ENCODE measurements at regions not wholly inside any gene's neighbourhood (a gene's known extent, or its start where the extent isn't known, plus 50 kb on each side); places are given as distances from the start of the nearest gene placed in this dataset.

GRCh38 chr10:123560301-123561140 is 105.6 kb upstream of the GPR26 start:
- ChIA-PET CTCF (interaction anchor here (1.0 kb wide), 1 partner anchor 427 kb away, joined by 3 read pairs; no protein-coding TSS in a partner anchor), POLR2A (no interaction called here)

GRCh38 chr10:123561141-123561440 is 105.1 kb upstream of the GPR26 start:
- ChIA-PET POLR2A (no interaction called here), CTCF (no interaction called here)

- CTCF ChIA-PET: interaction anchor here (1.5 kb wide), 1 partner anchor 429 kb away, joined by 4 read pairs; no protein-coding TSS in a partner anchor
- POLR2A ChIA-PET: no interaction called here
Observed at GRCh38 chr10:123562387-123562786, 103.8 kb upstream of the GPR26 start.

DNA sequence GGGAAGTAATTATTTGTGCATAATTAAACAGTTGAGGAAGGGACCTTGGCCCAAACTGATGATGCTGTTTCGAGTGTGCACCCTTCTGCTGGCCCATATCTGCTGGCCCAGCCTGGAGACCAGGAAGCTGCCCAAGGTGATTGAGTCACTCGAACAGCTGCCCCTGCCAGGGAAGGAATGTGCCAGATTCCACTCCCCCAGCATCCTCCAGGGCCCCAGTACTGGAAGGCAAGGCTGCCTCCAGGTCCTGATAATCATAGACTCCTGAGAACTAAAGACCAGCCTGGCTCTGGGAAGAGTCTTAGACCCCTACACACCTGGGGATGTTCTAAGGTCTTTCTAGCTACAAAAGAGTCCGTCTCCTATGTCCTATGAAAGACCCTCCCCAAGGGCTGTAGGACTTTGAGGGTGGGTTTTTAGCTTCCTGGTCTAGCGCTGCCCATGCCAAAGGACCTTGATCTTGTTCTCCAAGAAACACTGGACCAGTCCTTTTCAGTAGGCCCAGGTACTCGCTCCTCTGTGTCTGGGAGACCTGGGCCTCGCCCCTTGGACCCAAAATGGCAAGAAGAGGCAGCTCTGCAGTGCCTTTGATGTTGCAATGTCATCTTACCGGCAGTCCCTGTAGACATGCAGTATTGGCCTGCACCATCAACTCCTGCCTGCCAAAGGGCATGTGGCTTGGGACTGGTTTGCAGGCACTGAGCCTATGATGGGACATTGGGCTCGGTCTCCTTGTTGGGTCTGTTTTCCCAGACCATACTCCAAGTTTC is 103.2 kb upstream of the GPR26 start:
- CTCF ChIA-PET: interaction anchor here (1.5 kb wide), 1 partner anchor 429 kb away, joined by 4 read pairs; no protein-coding TSS in a partner anchor
- POLR2A ChIA-PET: no interaction called here

DNA sequence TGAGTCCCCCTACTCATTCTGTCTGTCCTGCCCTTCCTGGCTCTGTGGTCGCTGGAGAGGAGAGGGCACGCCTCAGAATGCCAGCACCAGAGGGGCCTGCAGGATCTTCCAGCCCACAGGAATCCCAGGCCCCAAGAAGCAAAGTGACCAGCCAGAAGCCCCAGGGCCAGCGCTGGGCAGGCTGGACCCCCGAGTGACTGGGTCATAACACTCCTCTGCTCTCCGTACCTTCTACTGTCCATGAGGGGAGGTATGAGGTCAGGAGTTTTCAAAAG is 102.6 kb upstream of the GPR26 start:
- ChIA-PET POLR2A (no interaction called here), CTCF (interaction anchor here (1.5 kb wide), 1 partner anchor 430 kb away, joined by 4 read pairs; no protein-coding TSS in a partner anchor)

DNA sequence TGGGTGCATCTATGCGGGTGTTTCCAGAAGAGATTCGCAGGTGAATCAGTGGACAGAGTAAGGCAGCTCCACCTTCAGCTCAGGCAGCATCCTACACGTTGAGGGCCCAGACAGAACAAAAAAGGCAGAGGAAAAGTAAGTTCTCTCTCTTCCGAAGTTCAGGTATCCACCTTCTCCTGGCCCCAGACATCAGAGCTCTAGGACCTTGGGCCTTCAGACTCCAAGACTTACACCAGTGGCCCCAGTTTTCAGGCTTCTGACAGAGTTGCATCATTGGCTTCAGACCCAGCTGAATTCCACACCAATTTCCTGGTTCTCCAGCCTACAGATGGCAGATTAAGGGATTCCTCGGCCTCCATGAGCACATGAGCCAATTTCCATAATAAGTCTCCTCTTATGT is 102.2 kb upstream of the GPR26 start:
- CTCF ChIA-PET: no interaction called here
- POLR2A ChIA-PET: no interaction called here

DNA sequence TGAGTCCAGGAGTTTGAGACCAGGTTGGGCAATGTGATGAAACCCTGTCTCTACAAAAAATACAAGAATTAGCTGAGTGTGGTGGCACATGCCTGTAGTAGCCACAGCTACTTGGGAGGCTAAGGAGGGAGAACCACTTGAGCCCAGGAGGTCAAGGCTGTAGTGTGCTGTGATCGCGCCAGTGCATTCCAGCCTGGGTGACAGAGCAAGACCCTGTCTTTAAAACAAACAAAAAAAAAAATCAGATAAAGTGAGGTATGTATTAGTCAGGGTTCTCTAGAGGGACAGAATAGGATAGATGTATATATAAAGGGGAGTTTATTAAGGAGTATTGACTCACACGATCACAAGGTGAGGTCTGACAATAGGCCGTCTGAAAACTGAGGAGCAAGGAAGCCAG is 101.5 kb upstream of the GPR26 start:
- ChIA-PET POLR2A (no interaction called here), CTCF (no interaction called here)

GRCh38 chr10:123565691-123566660 is 100.2 kb upstream of the GPR26 start:
- CTCF ChIA-PET: no interaction called here
- POLR2A ChIA-PET: no interaction called here

DNA sequence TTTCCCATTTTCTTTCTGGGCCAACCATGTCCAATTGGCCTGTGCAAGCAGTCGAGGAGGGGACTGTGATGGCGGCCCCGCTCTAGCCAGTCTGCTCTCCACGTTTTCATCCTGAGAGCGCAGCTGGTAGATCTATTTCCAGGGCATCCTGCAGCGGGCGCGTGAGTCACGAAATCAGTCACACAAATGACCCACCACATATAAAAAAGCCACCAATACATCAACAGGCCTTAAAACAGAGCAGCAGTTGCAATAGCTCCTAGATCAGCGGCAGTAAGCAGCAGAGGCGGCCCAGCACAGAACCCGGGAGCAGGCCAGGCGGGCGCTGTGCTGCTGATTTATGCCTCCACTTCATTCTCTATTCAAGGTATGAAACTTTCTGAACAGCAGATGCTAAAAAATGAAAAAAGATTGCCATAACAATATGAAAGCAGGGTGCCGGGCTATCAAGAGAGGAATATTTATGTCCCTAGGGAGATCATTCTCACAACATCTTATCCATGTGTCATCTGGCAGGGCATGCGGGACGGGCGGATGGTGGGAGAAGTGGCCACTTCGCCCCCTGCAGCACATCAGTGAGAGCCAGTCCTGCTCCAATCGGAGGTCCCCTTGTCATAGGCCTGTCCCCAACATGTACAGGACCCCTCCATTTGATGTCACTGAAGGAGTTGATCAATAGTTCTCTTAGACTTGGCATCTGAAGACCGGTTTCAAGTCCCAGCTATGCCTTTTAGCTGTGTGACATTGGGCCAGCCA is 98.0 kb upstream of the GPR26 start:
- ChIA-PET CTCF (no interaction called here), POLR2A (no interaction called here)

- ChIA-PET POLR2A (no interaction called here), CTCF (no interaction called here)
Observed at GRCh38 chr10:123568751-123569150, 97.4 kb upstream of the GPR26 start.

- ChIA-PET CTCF (no interaction called here), POLR2A (no interaction called here)
Observed at GRCh38 chr10:123569436-123570035, 96.6 kb upstream of the GPR26 start.

- CTCF ChIA-PET: no interaction called here
- POLR2A ChIA-PET: no interaction called here
Observed at GRCh38 chr10:123570051-123570897, 95.9 kb upstream of the GPR26 start.

- POLR2A ChIA-PET: no interaction called here
- CTCF ChIA-PET: no interaction called here
Observed at GRCh38 chr10:123570898-123571515, 95.1 kb upstream of the GPR26 start.

DNA sequence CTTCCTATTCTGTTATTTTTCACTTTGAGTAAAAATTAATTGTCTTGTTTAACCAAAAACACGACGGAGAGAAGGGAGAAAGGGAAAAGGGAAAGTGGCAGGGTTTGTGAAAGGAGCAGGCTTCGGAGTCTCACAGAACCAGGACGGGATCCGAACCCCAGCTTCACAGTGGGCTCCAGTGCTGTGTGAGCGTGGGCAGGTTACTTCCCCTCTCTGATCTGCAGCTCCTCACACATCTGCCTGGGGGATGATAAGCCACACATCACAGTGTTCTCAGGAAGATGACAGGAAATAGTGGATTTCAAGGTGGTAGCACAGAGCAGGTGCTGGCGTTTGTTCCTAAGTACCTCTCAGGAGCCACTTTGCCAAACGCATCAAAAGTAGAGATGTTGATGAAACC is 94.2 kb upstream of the GPR26 start:
- CTCF ChIA-PET: no interaction called here
- POLR2A ChIA-PET: no interaction called here

GRCh38 chr10:123573236-123574108 is 92.7 kb upstream of the GPR26 start:
- ChIA-PET CTCF (interaction anchor here (0.6 kb wide), 1 partner anchor 227 kb away, joined by 3 read pairs; no protein-coding TSS in a partner anchor), POLR2A (no interaction called here)

DNA sequence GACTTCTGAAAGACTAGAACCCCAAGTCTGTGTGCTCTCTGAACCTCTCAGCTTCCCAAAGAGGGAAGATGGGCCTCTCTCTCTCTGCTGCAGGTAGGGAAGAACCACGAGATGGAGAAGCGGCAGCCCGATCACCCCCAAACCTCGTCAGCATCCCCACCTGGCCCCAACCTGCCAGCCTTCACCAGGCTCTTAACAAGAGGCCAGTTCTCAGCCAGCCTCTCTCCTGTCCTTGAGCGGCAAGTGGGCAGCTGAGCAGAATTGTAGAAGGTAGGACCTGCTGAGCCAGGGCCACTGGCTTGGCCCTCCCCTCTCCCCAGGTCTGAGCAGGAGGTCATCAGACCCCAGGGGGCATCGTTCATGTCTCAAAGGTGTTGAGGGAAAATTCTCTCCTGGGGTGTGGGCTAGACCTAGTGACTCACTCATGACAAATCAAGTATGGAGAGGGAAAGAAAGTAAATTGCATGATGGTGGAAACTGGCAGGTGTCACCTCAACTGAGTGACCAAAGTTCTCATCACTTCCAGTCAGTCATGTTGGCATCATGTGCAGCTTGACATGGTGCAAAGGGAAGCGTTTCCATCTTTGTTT is 92.0 kb upstream of the GPR26 start:
- CTCF ChIA-PET: interaction anchor here (0.6 kb wide), 1 partner anchor 226 kb away, joined by 3 read pairs; no protein-coding TSS in a partner anchor
- POLR2A ChIA-PET: no interaction called here

DNA sequence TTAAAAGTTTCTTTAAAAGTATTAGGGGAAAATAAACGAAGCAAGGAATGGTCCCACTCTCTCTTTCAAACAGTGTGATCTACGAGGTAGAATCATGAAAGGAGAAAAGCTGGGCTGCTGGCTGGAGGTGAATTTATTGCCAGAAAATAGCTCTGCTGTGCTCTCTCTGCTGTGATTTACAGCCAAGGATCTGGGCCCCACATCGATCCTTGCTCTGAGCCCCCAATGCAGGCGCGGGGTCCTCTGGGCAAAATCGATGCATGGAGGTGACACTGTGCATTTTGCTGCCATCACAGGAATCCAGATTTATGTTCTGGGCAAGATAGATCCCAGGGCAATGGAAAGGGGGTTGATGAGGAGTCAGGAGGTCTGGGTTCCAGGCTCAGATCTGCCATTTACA is 91.0 kb upstream of the GPR26 start:
- ChIA-PET POLR2A (no interaction called here), CTCF (interaction anchor here (0.9 kb wide), 1 partner anchor 23 kb away, joined by 4 read pairs; no protein-coding TSS in a partner anchor)
